GM12878 (cell line): ENCODE measurements at regions not wholly inside any gene's neighbourhood (a gene's known extent, or its start where the extent isn't known, plus 50 kb on each side); places are given as distances from the start of the nearest gene placed in this dataset.

Experiments
- ATAC-seq: fragments of 200-7000 bp; cut with Tn5 transposase; 3 replicates; pipeline ENCODE4 v1.9.1; 2020; ENCODE audit warnings: mild to moderate bottlenecking, moderate library complexity
- BruUV-seq: library from RNA; stranded (reverse); fragments of 400-500 nt; replicated peaks from 2 replicates; lab custom pipeline; 2021; lab: Mats Ljungman, UMichigan
- CTCF ChIA-PET: fragments of 300-600 bp; sonication (Branson Sonifier 250); formaldehyde crosslinking; extraction: SDS; loops from one replicate; lab custom pipeline; 2021; ENCODE audit warnings: inconsistent platforms; lab: Yijun Ruan, JAX
- POLR2A ChIA-PET: fragments of 350-600 bp; formaldehyde crosslinking; extraction: SDS; loops from one replicate; lab custom pipeline; 2021; ENCODE audit warnings: inconsistent platforms; lab: Charles Lee
- RAD21 ChIA-PET: fragments of 300-600 bp; sonication (Branson Sonifier 250); formaldehyde crosslinking; loops from one replicate; lab custom pipeline; 2023; ENCODE audit warnings: antibody characterized with exemption; ENCODE audit not compliant: unreplicated experiment; lab: Charles Lee
- SMC1A ChIA-PET: fragments of 300-600 bp; sonication (Branson Sonifier 250); formaldehyde crosslinking; loops from one replicate; lab custom pipeline; 2023; ENCODE audit not compliant: unreplicated experiment, uncharacterized antibody; lab: Charles Lee
- DNase-seq: peaks from one replicate; pipeline ENCODE4 v3.0.0-alpha.2; 2011; ENCODE audit warnings: low read depth, low spot score
- FAIRE-seq: peaks from 3 replicates; lab custom pipeline; 2011; peaks lifted over from hg19 to GRCh38; lab: Jason Lieb, UNC
- H2AFZ ChIP-seq: 2 replicates; pipeline ENCODE4 v1.6.0; 2011; ENCODE audit warnings: low read depth, low read length, control low read depth; ENCODE audit not compliant: control insufficient read depth
- H3K27ac ChIP-seq: 2 replicates; pipeline ENCODE4 v1.5.1; 2011; ENCODE audit warnings: control low read depth; ENCODE audit not compliant: control insufficient read depth, insufficient read depth
- H3K27me3 ChIP-seq, 2 experiments: replicated peaks in 1 of 2; 2 replicates each; pipeline versions ENCODE4 v1.6.0 to v1.6.1; 2011; ENCODE audit warnings: low read length in 1 of 2; ENCODE audit not compliant: control insufficient read depth in 2 of 2, insufficient read depth in 2 of 2
- H3K36me3 ChIP-seq, 2 experiments: 2 replicates each; pipeline ENCODE4 v1.5.1; 2011; ENCODE audit warnings: low read length in 1 of 2; ENCODE audit not compliant: control insufficient read depth in 2 of 2, insufficient read depth in 2 of 2
- H3K4me1 ChIP-seq: 2 replicates; pipeline ENCODE4 v1.6.1; 2011; ENCODE audit warnings: mild to moderate bottlenecking, low read length, moderate library complexity, mixed read lengths; ENCODE audit not compliant: control insufficient read depth, insufficient read depth
- H3K4me2 ChIP-seq: 2 replicates; pipeline ENCODE4 v1.6.0; 2011; ENCODE audit warnings: control low read depth; ENCODE audit not compliant: control insufficient read depth, insufficient read depth
- H3K4me3 ChIP-seq: fragments of 200-600 bp; sonication (generic); 2 replicates; pipeline ENCODE4 v1.5.1; 2016
- H3K79me2 ChIP-seq: 2 replicates; pipeline ENCODE4 v1.6.0; 2011; ENCODE audit warnings: low read length; ENCODE audit not compliant: control insufficient read depth, insufficient read depth
- H3K9ac ChIP-seq: 2 replicates; pipeline ENCODE4 v1.8.0; 2011; ENCODE audit warnings: low read length, control low read depth, mixed read lengths; ENCODE audit not compliant: control insufficient read depth, insufficient read depth
- H3K9me3 ChIP-seq: replicated peaks from 3 replicates; pipeline ENCODE4 v1.5.1; 2011; ENCODE audit warnings: mild to moderate bottlenecking, low read length; ENCODE audit not compliant: control insufficient read depth, insufficient read depth
- H4K20me1 ChIP-seq: 2 replicates; pipeline ENCODE4 v1.6.0; 2011; ENCODE audit not compliant: control insufficient read depth, insufficient read depth
- CBFB ChIP-seq: IDR thresholded peaks from 2 replicates; pipeline ENCODE4 v1.6.1; 2016; ENCODE audit warnings: antibody characterized with exemption, low read depth
- MTA3 ChIP-seq: IDR thresholded peaks from 2 replicates; pipeline ENCODE4 v1.6.1; 2012; ENCODE audit warnings: low read length, inconsistent platforms, borderline replicate concordance
- SMARCA5 ChIP-seq: fragments of 450-650 bp; IDR thresholded peaks from 2 replicates; pipeline ENCODE4 v1.6.1; 2017; ENCODE audit warnings: mild to moderate bottlenecking
- SMC3 ChIP-seq: IDR thresholded peaks from 2 replicates; pipeline ENCODE4 v1.6.1; 2011; ENCODE audit warnings: low read length, improper control_type of control experiment, borderline replicate concordance
- ZBTB33 ChIP-seq: fragments of 450-650 bp; IDR thresholded peaks from 2 replicates; pipeline ENCODE4 v1.6.1; 2017; ENCODE audit warnings: mild to moderate bottlenecking
- in situ Hi-C: fragments of 300-500 bp; cut with MboI; formaldehyde crosslinking; loops from 9 replicates; pipeline ENCODE4 v1.14.3; 2018; ENCODE audit warnings: mixed read lengths
- intact Hi-C: fragments of 100-400 bp; cut with micrococcal nuclease; formaldehyde crosslinking; loops from one replicate; pipeline ENCODE4 v1.14.2; 2022; ENCODE audit not compliant: unreplicated experiment
- TF ChIP-seq, protein P1 (sequence below): IDR thresholded peaks from 2 replicates; pipeline ENCODE4 v1.6.1; 2011; ENCODE audit warnings: borderline replicate concordance, low read depth, mild to moderate bottlenecking, moderate library complexity, mixed read lengths, low read length; ENCODE audit not compliant: insufficient read depth; ENCODE audit errors: extremely low read length
- TF ChIP-seq, protein P2 (sequence below): fragments of 450-650 bp; IDR thresholded peaks from 2 replicates; pipeline ENCODE4 v1.6.1; 2017; ENCODE audit warnings: antibody characterized with exemption, mild to moderate bottlenecking, moderate library complexity
- TF ChIP-seq, protein P3 (sequence below): fragments of 450-650 bp; IDR thresholded peaks from 2 replicates; pipeline ENCODE4 v1.6.1; 2017; ENCODE audit warnings: mild to moderate bottlenecking, low read depth, inconsistent platforms; ENCODE audit not compliant: poor library complexity, severe bottlenecking
- TF ChIP-seq, protein P4 (sequence below): fragments of 450-650 bp; formaldehyde crosslinking; IDR thresholded peaks from 2 replicates; pipeline ENCODE4 v1.4.0; 2022; ENCODE audit warnings: mild to moderate bottlenecking, moderate library complexity
- TF ChIP-seq, protein P5 (sequence below): IDR thresholded peaks from 2 replicates; pipeline ENCODE4 v1.6.1; 2011; ENCODE audit warnings: mild to moderate bottlenecking, low read depth, low read length, moderate library complexity; ENCODE audit not compliant: insufficient replicate concordance

DNA sequence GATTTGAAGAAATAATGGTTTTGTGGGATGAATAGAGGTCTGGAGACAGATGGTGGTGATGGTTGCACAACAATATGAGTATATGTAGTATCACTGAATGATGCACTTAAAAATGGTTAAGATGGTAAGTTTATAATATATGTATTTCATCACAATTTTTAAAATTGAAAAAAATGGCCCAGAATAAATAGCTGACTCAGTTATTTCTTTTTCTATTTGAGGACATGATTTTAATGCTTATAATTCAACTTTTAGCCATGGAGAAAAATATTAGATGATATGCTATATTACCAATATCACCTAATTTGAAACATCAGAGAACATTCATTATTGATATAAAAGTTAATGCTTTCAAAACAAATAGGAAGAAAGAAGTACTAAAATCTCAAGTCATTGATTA lies 339.8 kb upstream of the LINC00305 start:
- POLR2A ChIA-PET, result no interaction called here
- Histone ChIP-seq H3K4me3 (no peak overlapping the region), H2AFZ (no peak overlapping the region), H3K4me1 (no peaks in the 10 kb centered on the region), H3K27me3 (no peaks in the 10 kb centered on the region), H3K9me3 (no peaks in the 10 kb centered on the region), H3K27ac (no peak overlapping the region), H3K79me2 (no peaks in the 10 kb centered on the region), H3K9ac (no peak overlapping the region), H4K20me1 (no peaks in the 10 kb centered on the region), H3K4me2 (no peak overlapping the region), H3K36me3 (no peaks in the 10 kb centered on the region)
- intact Hi-C loops, result no loop called here
- CTCF ChIA-PET, result no interaction called here
- BruUV-seq, result no TSS peak
- no peak for ATAC-seq
- no peak for DNase-seq
- in situ Hi-C loops, result no loop called here
- FAIRE-seq, result no peak
- SMC1A ChIA-PET, result interaction anchor here (1.0 kb wide), 1 partner anchor 11 kb away, joined by 3 read pairs; no protein-coding TSS in a partner anchor
- RAD21 ChIA-PET, result no interaction called here
- TF ChIP-seq SMC3, result no peak
- TF ChIP-seq, protein P1, sequence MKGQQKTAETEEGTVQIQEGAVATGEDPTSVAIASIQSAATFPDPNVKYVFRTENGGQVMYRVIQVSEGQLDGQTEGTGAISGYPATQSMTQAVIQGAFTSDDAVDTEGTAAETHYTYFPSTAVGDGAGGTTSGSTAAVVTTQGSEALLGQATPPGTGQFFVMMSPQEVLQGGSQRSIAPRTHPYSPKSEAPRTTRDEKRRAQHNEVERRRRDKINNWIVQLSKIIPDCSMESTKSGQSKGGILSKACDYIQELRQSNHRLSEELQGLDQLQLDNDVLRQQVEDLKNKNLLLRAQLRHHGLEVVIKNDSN, result no peak
- TF ChIP-seq MTA3, result no peak
- no peak for TF ChIP-seq CBFB
- no peak for TF ChIP-seq ZBTB33
- TF ChIP-seq, protein P2, sequence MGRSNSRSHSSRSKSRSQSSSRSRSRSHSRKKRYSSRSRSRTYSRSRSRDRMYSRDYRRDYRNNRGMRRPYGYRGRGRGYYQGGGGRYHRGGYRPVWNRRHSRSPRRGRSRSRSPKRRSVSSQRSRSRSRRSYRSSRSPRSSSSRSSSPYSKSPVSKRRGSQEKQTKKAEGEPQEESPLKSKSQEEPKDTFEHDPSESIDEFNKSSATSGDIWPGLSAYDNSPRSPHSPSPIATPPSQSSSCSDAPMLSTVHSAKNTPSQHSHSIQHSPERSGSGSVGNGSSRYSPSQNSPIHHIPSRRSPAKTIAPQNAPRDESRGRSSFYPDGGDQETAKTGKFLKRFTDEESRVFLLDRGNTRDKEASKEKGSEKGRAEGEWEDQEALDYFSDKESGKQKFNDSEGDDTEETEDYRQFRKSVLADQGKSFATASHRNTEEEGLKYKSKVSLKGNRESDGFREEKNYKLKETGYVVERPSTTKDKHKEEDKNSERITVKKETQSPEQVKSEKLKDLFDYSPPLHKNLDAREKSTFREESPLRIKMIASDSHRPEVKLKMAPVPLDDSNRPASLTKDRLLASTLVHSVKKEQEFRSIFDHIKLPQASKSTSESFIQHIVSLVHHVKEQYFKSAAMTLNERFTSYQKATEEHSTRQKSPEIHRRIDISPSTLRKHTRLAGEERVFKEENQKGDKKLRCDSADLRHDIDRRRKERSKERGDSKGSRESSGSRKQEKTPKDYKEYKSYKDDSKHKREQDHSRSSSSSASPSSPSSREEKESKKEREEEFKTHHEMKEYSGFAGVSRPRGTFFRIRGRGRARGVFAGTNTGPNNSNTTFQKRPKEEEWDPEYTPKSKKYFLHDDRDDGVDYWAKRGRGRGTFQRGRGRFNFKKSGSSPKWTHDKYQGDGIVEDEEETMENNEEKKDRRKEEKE, result no peak
- TF ChIP-seq SMARCA5, result no peak
- TF ChIP-seq, protein P3, sequence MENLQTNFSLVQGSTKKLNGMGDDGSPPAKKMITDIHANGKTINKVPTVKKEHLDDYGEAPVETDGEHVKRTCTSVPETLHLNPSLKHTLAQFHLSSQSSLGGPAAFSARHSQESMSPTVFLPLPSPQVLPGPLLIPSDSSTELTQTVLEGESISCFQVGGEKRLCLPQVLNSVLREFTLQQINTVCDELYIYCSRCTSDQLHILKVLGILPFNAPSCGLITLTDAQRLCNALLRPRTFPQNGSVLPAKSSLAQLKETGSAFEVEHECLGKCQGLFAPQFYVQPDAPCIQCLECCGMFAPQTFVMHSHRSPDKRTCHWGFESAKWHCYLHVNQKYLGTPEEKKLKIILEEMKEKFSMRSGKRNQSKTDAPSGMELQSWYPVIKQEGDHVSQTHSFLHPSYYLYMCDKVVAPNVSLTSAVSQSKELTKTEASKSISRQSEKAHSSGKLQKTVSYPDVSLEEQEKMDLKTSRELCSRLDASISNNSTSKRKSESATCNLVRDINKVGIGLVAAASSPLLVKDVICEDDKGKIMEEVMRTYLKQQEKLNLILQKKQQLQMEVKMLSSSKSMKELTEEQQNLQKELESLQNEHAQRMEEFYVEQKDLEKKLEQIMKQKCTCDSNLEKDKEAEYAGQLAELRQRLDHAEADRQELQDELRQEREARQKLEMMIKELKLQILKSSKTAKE, result no peak
- TF ChIP-seq, protein P4, sequence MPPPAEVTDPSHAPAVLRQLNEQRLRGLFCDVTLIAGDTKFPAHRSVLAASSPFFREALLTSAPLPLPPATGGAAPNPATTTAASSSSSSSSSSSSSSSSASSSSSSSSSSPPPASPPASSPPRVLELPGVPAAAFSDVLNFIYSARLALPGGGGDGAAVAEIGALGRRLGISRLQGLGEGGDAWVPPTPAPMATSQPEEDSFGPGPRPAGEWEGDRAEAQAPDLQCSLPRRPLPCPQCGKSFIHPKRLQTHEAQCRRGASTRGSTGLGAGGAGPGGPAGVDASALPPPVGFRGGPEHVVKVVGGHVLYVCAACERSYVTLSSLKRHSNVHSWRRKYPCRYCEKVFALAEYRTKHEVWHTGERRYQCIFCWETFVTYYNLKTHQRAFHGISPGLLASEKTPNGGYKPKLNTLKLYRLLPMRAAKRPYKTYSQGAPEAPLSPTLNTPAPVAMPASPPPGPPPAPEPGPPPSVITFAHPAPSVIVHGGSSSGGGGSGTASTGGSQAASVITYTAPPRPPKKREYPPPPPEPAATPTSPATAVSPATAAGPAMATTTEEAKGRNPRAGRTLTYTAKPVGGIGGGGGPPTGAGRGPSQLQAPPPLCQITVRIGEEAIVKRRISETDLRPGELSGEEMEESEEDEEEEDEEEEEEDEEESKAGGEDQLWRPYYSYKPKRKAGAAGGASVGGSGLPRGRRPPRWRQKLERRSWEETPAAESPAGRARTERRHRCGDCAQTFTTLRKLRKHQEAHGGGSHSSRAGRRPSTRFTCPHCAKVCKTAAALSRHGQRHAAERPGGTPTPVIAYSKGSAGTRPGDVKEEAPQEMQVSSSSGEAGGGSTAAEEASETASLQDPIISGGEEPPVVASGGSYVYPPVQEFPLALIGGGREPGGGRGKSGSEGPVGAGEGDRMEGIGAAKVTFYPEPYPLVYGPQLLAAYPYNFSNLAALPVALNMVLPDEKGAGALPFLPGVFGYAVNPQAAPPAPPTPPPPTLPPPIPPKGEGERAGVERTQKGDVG (CRISPR knock-in tag), result no peak
- TF ChIP-seq, protein P5, sequence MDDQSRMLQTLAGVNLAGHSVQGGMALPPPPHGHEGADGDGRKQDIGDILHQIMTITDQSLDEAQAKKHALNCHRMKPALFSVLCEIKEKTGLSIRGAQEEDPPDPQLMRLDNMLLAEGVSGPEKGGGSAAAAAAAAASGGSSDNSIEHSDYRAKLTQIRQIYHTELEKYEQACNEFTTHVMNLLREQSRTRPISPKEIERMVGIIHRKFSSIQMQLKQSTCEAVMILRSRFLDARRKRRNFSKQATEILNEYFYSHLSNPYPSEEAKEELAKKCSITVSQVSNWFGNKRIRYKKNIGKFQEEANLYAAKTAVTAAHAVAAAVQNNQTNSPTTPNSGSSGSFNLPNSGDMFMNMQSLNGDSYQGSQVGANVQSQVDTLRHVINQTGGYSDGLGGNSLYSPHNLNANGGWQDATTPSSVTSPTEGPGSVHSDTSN, result no peak
